ENCODE measurements at regions not wholly inside any gene's neighbourhood (a gene's known extent, or its start where the extent isn't known, plus 50 kb on each side); places are given as distances from the start of the nearest gene placed in this dataset.
"Not testable (repeated sequence)": the region's sequence is repeated elsewhere in the genome, so short reads cannot be mapped to it uniquely, and the experiment has no call there.

GRCh38 chr3:89554587-89554986, 447.2 kb downstream of the EPHA3 start:
- TF ChIP-seq POLR2A, POLR2AphosphoS5 (IDR thresholded peaks at IDR 0.05; ENCODE audit: low read depth, low read length): not testable (repeated sequence)

Data from GM12892 (cell line).